ENCODE measurements at regions not wholly inside any gene's neighbourhood (a gene's known extent, or its start where the extent isn't known, plus 50 kb on each side); places are given as distances from the start of the nearest gene placed in this dataset.

DNA sequence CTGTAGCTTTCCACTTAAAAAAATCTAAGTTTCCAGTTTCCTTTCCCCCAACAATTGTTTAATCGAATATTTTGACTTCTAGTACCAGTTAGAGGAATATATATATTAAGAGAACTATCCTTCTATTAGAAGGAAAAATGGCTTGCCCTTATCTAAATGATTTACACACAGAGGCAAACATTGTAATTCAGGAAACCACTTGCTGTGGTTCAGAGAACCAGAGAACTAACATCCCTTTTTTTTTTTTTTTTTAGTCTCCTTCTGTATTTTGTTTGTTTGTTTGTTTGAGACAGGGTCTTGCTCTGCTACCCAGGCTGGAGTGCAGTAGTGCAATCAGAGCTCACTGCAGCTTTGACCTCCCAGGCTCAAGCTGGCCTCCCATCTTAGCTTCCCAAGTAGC is 746.6 kb downstream of the VRK1 start:
- DNase-seq (ENCODE audit: low spot score) (no peak), ATAC-seq (ENCODE audit: low FRiP score) (no peak)
- TF ChIP-seq CTCF (IDR thresholded peaks at IDR 0.05), result no peak

DNA sequence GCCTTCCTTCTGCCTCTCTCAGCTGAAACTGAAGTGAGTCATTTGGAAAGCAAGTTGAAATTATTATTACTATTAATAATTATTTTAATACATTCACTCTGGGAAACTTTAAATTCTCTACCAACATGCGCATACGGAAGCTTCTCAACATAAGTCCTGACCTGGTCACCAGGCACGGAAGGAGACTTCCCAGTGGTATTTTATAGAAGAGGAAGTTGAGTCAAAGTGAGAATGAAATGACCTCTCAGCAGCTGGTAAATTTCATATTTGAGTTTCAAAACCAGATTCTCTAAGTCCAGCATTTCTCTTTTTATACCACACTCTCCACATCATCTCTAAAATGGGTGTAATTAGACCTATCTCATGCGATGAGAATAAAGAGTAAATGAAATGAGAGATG is 747.4 kb downstream of the VRK1 start:
- no peak for DNase-seq (ENCODE audit: low spot score)
- ATAC-seq (ENCODE audit: low FRiP score), result no peak
- TF ChIP-seq CTCF (IDR thresholded peaks at IDR 0.05), result no peak

DNA sequence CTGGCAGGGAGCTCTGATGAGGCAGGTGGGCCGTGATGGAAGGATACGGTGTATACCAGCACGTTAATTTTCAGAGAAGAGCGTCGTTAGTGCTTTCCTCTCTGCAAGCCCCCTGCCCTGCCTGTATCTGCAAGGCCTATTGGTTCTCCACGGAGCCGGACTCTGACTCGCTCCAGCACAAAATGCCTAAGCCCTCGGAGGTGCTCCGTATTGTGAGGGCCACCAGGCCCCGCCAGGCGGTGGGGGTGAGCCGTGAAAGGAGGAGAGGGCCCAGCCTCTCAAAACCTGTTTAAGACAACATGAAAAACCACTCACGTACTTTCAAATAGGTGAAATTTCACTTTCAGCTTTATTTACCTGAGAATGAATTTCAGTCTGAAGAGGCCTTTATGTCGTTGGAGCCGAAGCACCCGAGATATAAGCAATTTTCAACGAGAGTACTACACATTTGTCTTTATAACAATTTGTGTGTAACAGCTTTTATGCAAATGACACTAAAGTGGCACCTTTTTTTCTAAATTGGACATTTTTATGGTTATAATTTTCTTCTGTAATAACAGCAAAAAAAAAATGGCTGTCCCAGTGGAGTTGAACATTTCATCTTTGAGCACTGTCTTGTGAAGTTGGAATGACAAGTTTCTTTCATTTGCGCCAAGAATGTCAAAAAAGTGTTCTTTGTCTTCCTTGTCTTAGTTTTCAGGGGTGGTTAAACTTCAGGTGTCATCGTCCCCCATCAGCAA is 749.5 kb downstream of the VRK1 start:
- DNase-seq (ENCODE audit: low spot score) (no peak), ATAC-seq (ENCODE audit: low FRiP score) (no peak)
- TF ChIP-seq CTCF (IDR thresholded peaks at IDR 0.05), result no peak

DNA sequence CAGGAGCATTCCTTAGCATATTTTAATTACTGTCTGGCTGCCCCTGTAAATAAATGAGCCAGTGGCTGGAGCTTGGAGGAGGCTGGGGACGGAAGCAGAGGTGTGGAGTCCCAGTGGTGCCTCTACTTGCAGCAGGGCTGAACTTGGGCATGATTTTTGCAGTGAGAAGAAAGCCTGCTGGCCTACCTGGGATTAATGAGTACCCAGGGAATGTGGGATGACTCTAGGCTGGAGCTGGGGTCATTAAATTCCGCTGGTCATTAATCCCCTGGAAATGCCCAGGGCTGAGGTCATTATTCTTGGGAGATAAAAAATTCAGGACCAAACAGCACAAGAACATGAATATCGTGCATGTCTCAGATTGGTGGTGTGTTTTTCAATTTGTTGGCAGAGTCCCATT is 753.3 kb downstream of the VRK1 start:
- TF ChIP-seq CTCF (IDR thresholded peaks at IDR 0.05), result no peak
- no peak for DNase-seq (ENCODE audit: low spot score)
- no peak for ATAC-seq (ENCODE audit: low FRiP score)

DNA sequence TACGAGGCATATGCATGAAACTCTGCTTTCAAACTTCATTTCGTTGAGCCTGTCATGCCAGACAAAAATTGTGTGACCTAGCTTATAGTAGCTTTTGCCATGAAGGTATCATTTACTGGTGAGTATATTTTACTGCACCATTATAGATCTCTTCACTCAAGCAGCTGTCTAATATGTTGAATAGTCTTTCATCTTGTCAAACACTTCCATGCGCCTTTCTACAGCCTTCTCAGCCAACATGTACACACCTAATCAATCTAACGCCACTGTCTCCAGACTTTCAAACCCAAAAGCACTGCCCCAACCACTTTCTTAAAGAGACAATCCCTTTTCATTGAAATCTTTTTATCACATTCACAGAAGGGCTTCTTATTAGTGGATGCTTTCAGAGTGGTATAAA is 757.4 kb downstream of the VRK1 start:
- DNase-seq (ENCODE audit: low spot score) (no peak), ATAC-seq (ENCODE audit: low FRiP score) (no peak)
- TF ChIP-seq CTCF (IDR thresholded peaks at IDR 0.05), result no peak

DNA sequence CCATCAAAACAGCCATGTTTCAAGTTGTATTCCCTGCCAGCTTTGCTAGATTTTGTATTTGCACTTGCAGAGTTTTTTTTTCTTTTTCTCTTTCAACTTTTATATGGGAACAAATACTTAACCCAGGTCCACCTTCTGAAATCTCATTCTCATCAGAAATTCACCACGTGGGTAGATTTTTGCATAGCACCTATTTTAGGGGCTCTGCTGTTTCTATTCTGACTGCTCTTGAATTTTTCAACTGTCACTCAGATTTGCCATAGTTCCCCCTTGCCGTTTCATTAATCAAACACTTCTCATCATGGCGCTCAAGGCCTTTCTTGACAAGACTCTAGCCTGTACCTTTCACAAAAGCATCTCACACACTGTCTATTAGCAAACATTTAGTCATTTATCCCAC is 767.2 kb downstream of the VRK1 start:
- ATAC-seq (ENCODE audit: low FRiP score) (no peak), DNase-seq (ENCODE audit: low spot score) (no peak)
- no peak for TF ChIP-seq CTCF (IDR thresholded peaks at IDR 0.05)

GRCh38 chr14:97571201-97571600 is 774.0 kb downstream of the VRK1 start:
- no peak for TF ChIP-seq CTCF (IDR thresholded peaks at IDR 0.05)
- ATAC-seq (ENCODE audit: low FRiP score) (no peak), DNase-seq (ENCODE audit: low spot score) (no peak)

Measured in omental fat pad (tissue), 3 donors.